ENCODE measurements at regions not wholly inside any gene's neighbourhood (a gene's known extent, or its start where the extent isn't known, plus 50 kb on each side); places are given as distances from the start of the nearest gene placed in this dataset.

- TF ChIP-seq ZFX (IDR thresholded peaks at IDR 0.05; ENCODE audit: borderline replicate concordance) (no peak), CTCF (IDR thresholded peaks at IDR 0.05) (no peak)
These were observed 91.3 kb downstream of the KCNRG start for GRCh38 chr13:50106559-50106958.
